ENCODE measurements at regions not wholly inside any gene's neighbourhood (a gene's known extent, or its start where the extent isn't known, plus 50 kb on each side); places are given as distances from the start of the nearest gene placed in this dataset.

GRCh38 chr5:162377895-162378294, 310.3 kb downstream of the GABRG2 start:
- no peak overlapping the region for H3K4me3 ChIP-seq (ENCODE audit: low read depth, low read length)
- 59% methylated on average over 1 of the region's 1 CpG for WGBS
- DNase-seq (ENCODE audit: extremely low spot score): no peak
- H3K36me3 ChIP-seq (ENCODE audit: insufficient read depth): no peaks in the 10 kb centered on the region
- no peak overlapping the region for H3K27ac ChIP-seq (ENCODE audit: low read depth)
- no peaks in the 10 kb centered on the region for H3K4me1 ChIP-seq (ENCODE audit: insufficient read depth)

- no peaks in the 10 kb centered on the region for H3K36me3 ChIP-seq (ENCODE audit: insufficient read depth)
- 82% methylated on average over 3 of the region's 3 CpGs for WGBS
- no peak overlapping the region for H3K27ac ChIP-seq (ENCODE audit: low read depth)
- DNase-seq (ENCODE audit: extremely low spot score): no peak
- no peaks in the 10 kb centered on the region for H3K4me1 ChIP-seq (ENCODE audit: insufficient read depth)
- H3K4me3 ChIP-seq (ENCODE audit: low read depth, low read length): no peak overlapping the region
These were observed 315.3 kb downstream of the GABRG2 start for GRCh38 chr5:162382839-162383238.

- Histone ChIP-seq H3K27ac (ENCODE audit: low read depth) (no peak overlapping the region), H3K4me3 (ENCODE audit: low read depth, low read length) (no peak overlapping the region), H3K36me3 (ENCODE audit: insufficient read depth) (no peaks in the 10 kb centered on the region), H3K4me1 (ENCODE audit: insufficient read depth) (no peaks in the 10 kb centered on the region)
- 36% methylated on average over 2 of the region's 2 CpGs for WGBS
- no peak for DNase-seq (ENCODE audit: extremely low spot score)
These were observed 316.7 kb downstream of the GABRG2 start for GRCh38 chr5:162384225-162384624.

GRCh38 chr5:162391833-162392232, 324.3 kb downstream of the GABRG2 start:
- Histone ChIP-seq H3K36me3 (ENCODE audit: insufficient read depth) (no peaks in the 10 kb centered on the region), H3K27ac (ENCODE audit: low read depth) (no peak overlapping the region), H3K4me1 (ENCODE audit: insufficient read depth) (no peaks in the 10 kb centered on the region), H3K4me3 (ENCODE audit: low read depth, low read length) (no peak overlapping the region)
- DNase-seq (ENCODE audit: extremely low spot score): no peak
- 82% methylated on average over 4 of the region's 4 CpGs for WGBS

GRCh38 chr5:162392336-162392735, 324.8 kb downstream of the GABRG2 start:
- no peak overlapping the region for H3K4me3 ChIP-seq (ENCODE audit: low read depth, low read length)
- no peaks in the 10 kb centered on the region for H3K36me3 ChIP-seq (ENCODE audit: insufficient read depth)
- H3K27ac ChIP-seq (ENCODE audit: low read depth): no peak overlapping the region
- no peaks in the 10 kb centered on the region for H3K4me1 ChIP-seq (ENCODE audit: insufficient read depth)
- DNase-seq (ENCODE audit: extremely low spot score): no peak

GRCh38 chr5:162393534-162393933, 326.0 kb downstream of the GABRG2 start:
- 81% methylated on average over 4 of the region's 4 CpGs for WGBS
- DNase-seq (ENCODE audit: extremely low spot score): no peak
- H3K4me1 ChIP-seq (ENCODE audit: insufficient read depth): no peaks in the 10 kb centered on the region
- no peaks in the 10 kb centered on the region for H3K36me3 ChIP-seq (ENCODE audit: insufficient read depth)
- no peak overlapping the region for H3K4me3 ChIP-seq (ENCODE audit: low read depth, low read length)
- H3K27ac ChIP-seq (ENCODE audit: low read depth): no peak overlapping the region

GRCh38 chr5:162407614-162408013, 340.0 kb downstream of the GABRG2 start:
- no peak overlapping the region for H3K27ac ChIP-seq (ENCODE audit: low read depth)
- no peaks in the 10 kb centered on the region for H3K4me1 ChIP-seq (ENCODE audit: insufficient read depth)
- H3K36me3 ChIP-seq (ENCODE audit: insufficient read depth): no peaks in the 10 kb centered on the region
- no peak overlapping the region for H3K4me3 ChIP-seq (ENCODE audit: low read depth, low read length)
- 76% methylated on average over 2 of the region's 2 CpGs for WGBS
- no peak for DNase-seq (ENCODE audit: extremely low spot score)

GRCh38 chr5:162410365-162410764, 342.8 kb downstream of the GABRG2 start:
- 58% methylated on average over 8 of the region's 8 CpGs for WGBS
- Histone ChIP-seq H3K36me3 (ENCODE audit: insufficient read depth) (no peaks in the 10 kb centered on the region), H3K27ac (ENCODE audit: low read depth) (no peak overlapping the region), H3K4me3 (ENCODE audit: low read depth, low read length) (no peak overlapping the region), H3K4me1 (ENCODE audit: insufficient read depth) (no peaks in the 10 kb centered on the region)
- no peak for DNase-seq (ENCODE audit: extremely low spot score)

- Histone ChIP-seq H3K4me1 (ENCODE audit: insufficient read depth) (no peaks in the 10 kb centered on the region), H3K36me3 (ENCODE audit: insufficient read depth) (no peaks in the 10 kb centered on the region), H3K4me3 (ENCODE audit: low read depth, low read length) (no peak overlapping the region), H3K27ac (ENCODE audit: low read depth) (no peak overlapping the region)
- DNase-seq (ENCODE audit: extremely low spot score): no peak
These were observed 361.6 kb downstream of the GABRG2 start for GRCh38 chr5:162429142-162429541.

GRCh38 chr5:162434281-162434680, 366.7 kb downstream of the GABRG2 start:
- 58% methylated on average over 1 of the region's 1 CpG for WGBS
- Histone ChIP-seq H3K36me3 (ENCODE audit: insufficient read depth) (no peaks in the 10 kb centered on the region), H3K27ac (ENCODE audit: low read depth) (no peak overlapping the region), H3K4me1 (ENCODE audit: insufficient read depth) (no peaks in the 10 kb centered on the region), H3K4me3 (ENCODE audit: low read depth, low read length) (no peak overlapping the region)
- no peak for DNase-seq (ENCODE audit: extremely low spot score)

- DNase-seq (ENCODE audit: extremely low spot score): no peak
- Histone ChIP-seq H3K36me3 (ENCODE audit: insufficient read depth) (no peaks in the 10 kb centered on the region), H3K4me3 (ENCODE audit: low read depth, low read length) (no peak overlapping the region), H3K27ac (ENCODE audit: low read depth) (no peak overlapping the region), H3K4me1 (ENCODE audit: insufficient read depth) (no peaks in the 10 kb centered on the region)
- WGBS: 49% methylated on average over 2 of the region's 2 CpGs
These were observed 368.5 kb downstream of the GABRG2 start for GRCh38 chr5:162436055-162436454.

GRCh38 chr5:162444129-162444762, 376.7 kb downstream of the GABRG2 start:
- H3K4me3 ChIP-seq (ENCODE audit: low read depth, low read length): no peak overlapping the region
- H3K36me3 ChIP-seq (ENCODE audit: insufficient read depth): no peaks in the 10 kb centered on the region
- WGBS: 79% methylated on average over 6 of the region's 6 CpGs
- no peak for DNase-seq (ENCODE audit: extremely low spot score)
- no peaks in the 10 kb centered on the region for H3K4me1 ChIP-seq (ENCODE audit: insufficient read depth)
- H3K27ac ChIP-seq (ENCODE audit: low read depth): no peak overlapping the region

- no peak overlapping the region for H3K27ac ChIP-seq (ENCODE audit: low read depth)
- no peaks in the 10 kb centered on the region for H3K4me1 ChIP-seq (ENCODE audit: insufficient read depth)
- no peaks in the 10 kb centered on the region for H3K36me3 ChIP-seq (ENCODE audit: insufficient read depth)
- H3K4me3 ChIP-seq (ENCODE audit: low read depth, low read length): no peak overlapping the region
- WGBS: 85% methylated on average over 4 of the region's 4 CpGs
- no peak for DNase-seq (ENCODE audit: extremely low spot score)
These were observed 388.5 kb downstream of the GABRG2 start for GRCh38 chr5:162456086-162456485.

GRCh38 chr5:162466011-162466410, 398.4 kb downstream of the GABRG2 start:
- Histone ChIP-seq H3K4me1 (ENCODE audit: insufficient read depth) (no peaks in the 10 kb centered on the region), H3K4me3 (ENCODE audit: low read depth, low read length) (no peak overlapping the region), H3K36me3 (ENCODE audit: insufficient read depth) (no peaks in the 10 kb centered on the region), H3K27ac (ENCODE audit: low read depth) (no peak overlapping the region)
- no peak for DNase-seq (ENCODE audit: extremely low spot score)
- WGBS: 72% methylated on average over 1 of the region's 1 CpG
